Mucosa of descending colon (tissue), 3 donors: ENCODE measurements at regions not wholly inside any gene's neighbourhood (a gene's known extent, or its start where the extent isn't known, plus 50 kb on each side); places are given as distances from the start of the nearest gene placed in this dataset.
A peak's percentile ranks its signal among the peaks of the same experiment; 100 is the strongest.

Source experiments
- ATAC-seq: fragments of 200-7000 bp; cut with Tn5 transposase; one replicate; pipeline ENCODE4 v1.9.1; 2020; ENCODE audit warnings: mild to moderate bottlenecking, moderate library complexity
- DNase-seq, 3 donors: peaks; one replicate each; pipeline ENCODE4 v3.0.0-alpha.2; 2020
- H3K36me3 ChIP-seq: fragments of 200-600 bp; one replicate; pipeline ENCODE4 v1.8.0; 2021; ENCODE audit warnings: low read depth, mild to moderate bottlenecking
- H3K4me1 ChIP-seq: fragments of 200-600 bp; one replicate; pipeline ENCODE4 v1.8.0; 2021; ENCODE audit warnings: low read depth, mild to moderate bottlenecking
- H3K4me3 ChIP-seq: fragments of 200-600 bp; one replicate; pipeline ENCODE4 v1.8.0; 2021; ENCODE audit warnings: mild to moderate bottlenecking
- H3K9me3 ChIP-seq: fragments of 200-600 bp; one replicate; pipeline ENCODE4 v1.8.0; 2021; ENCODE audit warnings: mild to moderate bottlenecking
- CTCF ChIP-seq: fragments of 200-600 bp; IDR thresholded peaks from one replicate; pipeline ENCODE4 v1.8.0; 2022; ENCODE audit warnings: antibody characterized with exemption, mild to moderate bottlenecking
- intact Hi-C, 2 donors: fragments of 100-400 bp; cut with DNase I in 1 of 2; cut with micrococcal nuclease in 1 of 2; formaldehyde crosslinking; loops; one replicate each; pipeline versions ENCODE4 v1.11.0 to v1.11.1; 2022; cut with DNase I, micrococcal nuclease
- donor health status: DM: no; HTN: no; CAD: no; lungs with moderate emphysema.
- donor health status: DM: no; HTN: no; CAD: no.
- donor health status: DM: no; HTN: yes; CAD: no.

- H3K9me3 ChIP-seq, result no peaks in the 10 kb centered on the region
- intact Hi-C loops, result no loop called here
- no peak overlapping the region for H3K4me3 ChIP-seq
- no peak for ATAC-seq
- no peak for TF ChIP-seq CTCF
- H3K4me1 ChIP-seq, result peaks cover 16% of the 10 kb centered on the region
- H3K36me3 ChIP-seq, result no peaks in the 10 kb centered on the region
- DNase-seq, result no peak
Observed at GRCh38 chr18:34981487-34981886, 59.7 kb upstream of the MAPRE2 start.

- Histone ChIP-seq H3K36me3 (no peaks in the 10 kb centered on the region), H3K4me1 (no peaks in the 10 kb centered on the region), H3K4me3 (no peak overlapping the region), H3K9me3 (no peaks in the 10 kb centered on the region)
- intact Hi-C loops, result no loop called here
- no peak for TF ChIP-seq CTCF
- DNase-seq (no peak), ATAC-seq (no peak)
Observed at GRCh38 chr18:34985963-34986362, 55.2 kb upstream of the MAPRE2 start.

GRCh38 chr18:34990597-34990996 is 50.6 kb upstream of the MAPRE2 start:
- no peaks in the 10 kb centered on the region for H3K9me3 ChIP-seq
- no peaks in the 10 kb centered on the region for H3K36me3 ChIP-seq
- no peaks in the 10 kb centered on the region for H3K4me1 ChIP-seq
- no peak overlapping the region for H3K4me3 ChIP-seq
- ATAC-seq (peak; percentile 32), DNase-seq (no peak)
- intact Hi-C loops, result no loop called here
- no peak for TF ChIP-seq CTCF

GRCh38 chr18:34991152-34991551 is 50.1 kb upstream of the MAPRE2 start:
- Histone ChIP-seq H3K4me3 (no peak overlapping the region), H3K4me1 (no peaks in the 10 kb centered on the region), H3K9me3 (no peaks in the 10 kb centered on the region), H3K36me3 (no peaks in the 10 kb centered on the region)
- intact Hi-C loops, result no loop called here
- ATAC-seq (no peak), DNase-seq (no peak)
- no peak for TF ChIP-seq CTCF
